Astrocyte of the hippocampus (primary cell): ENCODE measurements at regions not wholly inside any gene's neighbourhood (a gene's known extent, or its start where the extent isn't known, plus 50 kb on each side); places are given as distances from the start of the nearest gene placed in this dataset.

Source experiments
- DNase-seq: peaks from one replicate; pipeline ENCODE4 v3.0.0; 2011; ENCODE audit warnings: low read depth, low spot score

- no peak for DNase-seq
Measured at GRCh38 chr1:72845981-72846380, 563.6 kb upstream of the NEGR1 start.

- DNase-seq = peak; percentile 24
Measured at GRCh38 chr1:72845381-72845780, 563.0 kb upstream of the NEGR1 start.

GRCh38 chr1:72837781-72838180 is 555.4 kb upstream of the NEGR1 start:
- no peak for DNase-seq

- DNase-seq = no peak
Measured at GRCh38 chr1:72830606-72831390, 548.5 kb upstream of the NEGR1 start.

GRCh38 chr1:72827278-72827677 is 544.9 kb upstream of the NEGR1 start:
- peak; percentile 26 for DNase-seq

GRCh38 chr1:72804541-72804940 is 522.2 kb upstream of the NEGR1 start:
- DNase-seq = no peak

GRCh38 chr1:72781038-72781437 is 498.7 kb upstream of the NEGR1 start:
- no peak for DNase-seq

GRCh38 chr1:72780212-72780611 is 497.9 kb upstream of the NEGR1 start:
- no peak for DNase-seq

- DNase-seq = peak; percentile 62
Measured at GRCh38 chr1:72777918-72778317, 495.6 kb upstream of the NEGR1 start.

- DNase-seq = peak; percentile 37
Measured at GRCh38 chr1:72763481-72763880, 481.1 kb upstream of the NEGR1 start.

GRCh38 chr1:72759486-72759885 is 477.1 kb upstream of the NEGR1 start:
- no peak for DNase-seq

GRCh38 chr1:72757843-72758242 is 475.5 kb upstream of the NEGR1 start:
- DNase-seq = no peak

GRCh38 chr1:72745413-72745812 is 463.1 kb upstream of the NEGR1 start:
- no peak for DNase-seq

GRCh38 chr1:72734415-72734814 is 452.1 kb upstream of the NEGR1 start:
- no peak for DNase-seq

GRCh38 chr1:72724951-72725861 is 442.9 kb upstream of the NEGR1 start:
- DNase-seq = no peak

- DNase-seq = no peak
Measured at GRCh38 chr1:72705921-72706320, 423.6 kb upstream of the NEGR1 start.

GRCh38 chr1:72704841-72705477 is 422.6 kb upstream of the NEGR1 start:
- DNase-seq = no peak

GRCh38 chr1:72697410-72697809 is 415.1 kb upstream of the NEGR1 start:
- DNase-seq = no peak

- DNase-seq = no peak
Measured at GRCh38 chr1:72693899-72694298, 411.6 kb upstream of the NEGR1 start.

- no peak for DNase-seq
Measured at GRCh38 chr1:72693376-72693775, 411.0 kb upstream of the NEGR1 start.

- no peak for DNase-seq
Measured at GRCh38 chr1:72690871-72691270, 408.5 kb upstream of the NEGR1 start.

GRCh38 chr1:72678683-72679082 is 396.3 kb upstream of the NEGR1 start:
- DNase-seq = no peak
